ENCODE measurements at regions not wholly inside any gene's neighbourhood (a gene's known extent, or its start where the extent isn't known, plus 50 kb on each side); places are given as distances from the start of the nearest gene placed in this dataset.

DNA sequence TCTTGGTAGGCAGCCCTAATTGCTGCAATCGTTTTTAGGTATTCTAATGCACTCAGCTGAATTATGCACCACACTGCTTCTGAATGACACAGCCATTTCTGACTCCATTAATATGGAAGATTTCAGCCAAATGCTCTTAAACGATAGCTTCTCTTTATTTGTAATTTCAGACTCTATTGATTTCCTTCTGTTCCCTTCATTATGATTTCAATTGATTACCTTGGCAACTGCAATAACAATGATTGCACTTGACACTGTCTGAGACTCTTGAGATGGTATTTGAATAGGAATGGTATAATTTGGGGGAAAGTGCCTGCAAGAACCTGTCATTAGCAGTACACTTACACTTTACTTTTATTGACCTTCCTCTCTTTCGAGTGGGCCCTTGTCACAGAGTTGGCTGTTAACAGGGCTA, 296.1 kb upstream of the DMAC1 start:
- Histone ChIP-seq H3K36me3 (ENCODE audit: control insufficient read depth in 2 of 2, extremely low read depth in 1 of 2, insufficient read depth in 1 of 2, low read length in 1 of 2) (no peaks in the 10 kb centered on the region), H3K4me1 (ENCODE audit: control insufficient read depth in 1 of 2, extremely low read depth in 1 of 2, insufficient read depth in 2 of 2, low read length in 2 of 2) (no peaks in the 10 kb centered on the region), H3K9me3 (no peaks in the 10 kb centered on the region), H3K27ac (ENCODE audit: low read length) (no peak overlapping the region), H3K27me3 (replicated peaks in 1 of 2; ENCODE audit: control insufficient read depth in 2 of 2, extremely low read depth in 1 of 2, insufficient read depth in 2 of 2, low read length in 1 of 2) (no peaks in the 10 kb centered on the region), H3K4me3 (ENCODE audit: control insufficient read depth in 1 of 2, extremely low read depth in 1 of 2, low read length in 1 of 2) (no peak overlapping the region)
- CTCF ChIA-PET: no interaction called here
- ATAC-seq (replicated peaks in 1 of 4) (no peak), DNase-seq (no peak)
- 83% methylated on average over 1 of the region's 3 CpGs for WGBS (ENCODE audit: insufficient coverage)
- Mint-ChIP-seq H3K36me3 (no peaks in the 10 kb centered on the region), H3K4me3 (no peak overlapping the region), H3K27ac (no peak overlapping the region), H3K4me1 (peaks cover 0 to 2% (median 0%) of the 10 kb centered on the region in 3 donors), H3K9me3 (peaks cover 0 to 8% (median 7%) of the 10 kb centered on the region in 3 donors), H3K27me3 (no peaks in the 10 kb centered on the region)
- POLR2A ChIA-PET: interaction anchor here in 1 of 2 donors (0.6 kb wide), 1 partner anchor 114 kb away, joined by 3 read pairs; no protein-coding TSS in a partner anchor

DNA sequence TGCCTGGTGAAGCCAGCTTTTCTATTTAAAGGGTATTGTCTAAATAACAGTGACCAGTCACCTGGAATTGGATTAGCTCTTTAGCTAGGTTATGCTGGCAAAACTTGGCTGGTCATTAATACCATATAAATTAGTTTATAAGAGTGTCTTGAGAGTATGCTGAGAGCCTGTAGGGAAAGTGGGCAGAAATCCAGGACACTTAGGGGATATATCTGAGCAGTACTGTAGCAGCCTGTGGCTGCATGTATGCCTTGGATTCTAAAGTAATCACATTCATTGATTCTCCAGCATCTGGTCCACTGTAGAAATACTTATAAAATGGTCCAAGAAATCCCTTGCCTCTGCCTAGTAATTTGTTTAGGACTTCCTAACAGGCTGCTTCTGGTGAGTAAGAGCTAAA, 288.9 kb upstream of the DMAC1 start:
- H3K27ac ChIP-seq (ENCODE audit: low read length): no peak overlapping the region
- Mint-ChIP-seq H3K4me3 (no peak overlapping the region), H3K4me1 (no peaks in the 10 kb centered on the region), H3K27me3 (peaks cover 0 to 8% of the 10 kb centered on the region in 2 donors), H3K27ac (no peak overlapping the region), H3K36me3 (no peaks in the 10 kb centered on the region), H3K9me3 (peaks cover 0 to 6% (median 0%) of the 10 kb centered on the region in 3 donors)
- H3K27me3 ChIP-seq (replicated peaks in 1 of 2; ENCODE audit: control insufficient read depth in 2 of 2, extremely low read depth in 1 of 2, insufficient read depth in 2 of 2, low read length in 1 of 2): peaks cover 0 to 5% of the 10 kb centered on the region in 2 experiments
- DNase-seq (no peak), ATAC-seq (replicated peaks in 1 of 4) (no peak)
- ChIA-PET POLR2A (no interaction called here), CTCF (no interaction called here)
- no peaks in the 10 kb centered on the region for H3K36me3 ChIP-seq (ENCODE audit: control insufficient read depth in 2 of 2, extremely low read depth in 1 of 2, insufficient read depth in 1 of 2, low read length in 1 of 2)
- H3K9me3 ChIP-seq: no peaks in the 10 kb centered on the region
- no peaks in the 10 kb centered on the region for H3K4me1 ChIP-seq (ENCODE audit: control insufficient read depth in 1 of 2, extremely low read depth in 1 of 2, insufficient read depth in 2 of 2, low read length in 2 of 2)
- H3K4me3 ChIP-seq (ENCODE audit: control insufficient read depth in 1 of 2, extremely low read depth in 1 of 2, low read length in 1 of 2): no peak overlapping the region

DNA sequence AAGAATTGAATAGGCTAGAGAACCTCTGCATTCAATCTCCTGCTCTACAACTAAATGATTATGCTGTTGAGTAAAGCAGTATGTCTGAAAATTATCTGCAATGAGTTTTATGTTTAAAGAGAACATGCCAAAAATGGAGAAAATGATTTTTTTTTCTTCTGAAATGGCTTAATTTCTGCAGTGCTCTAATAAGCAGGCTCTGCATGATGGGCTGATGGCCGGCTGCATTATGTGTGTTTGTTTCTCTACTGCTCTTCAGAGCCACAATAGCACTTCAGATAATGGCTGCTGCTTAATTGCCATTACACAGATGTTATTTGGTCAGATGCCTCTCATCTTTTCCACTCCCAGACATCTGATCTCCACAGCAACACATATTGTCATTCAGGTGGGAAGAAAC, 286.4 kb upstream of the DMAC1 start:
- no peaks in the 10 kb centered on the region for H3K4me1 ChIP-seq (ENCODE audit: control insufficient read depth in 1 of 2, extremely low read depth in 1 of 2, insufficient read depth in 2 of 2, low read length in 2 of 2)
- H3K27me3 ChIP-seq (replicated peaks in 1 of 2; ENCODE audit: control insufficient read depth in 2 of 2, extremely low read depth in 1 of 2, insufficient read depth in 2 of 2, low read length in 1 of 2): peaks cover 0 to 5% of the 10 kb centered on the region in 2 experiments
- H3K9me3 ChIP-seq: no peaks in the 10 kb centered on the region
- ChIA-PET CTCF (no interaction called here), POLR2A (no interaction called here)
- Mint-ChIP-seq H3K4me3 (no peak overlapping the region), H3K9me3 (peaks cover 0 to 11% (median 6%) of the 10 kb centered on the region in 3 donors), H3K36me3 (no peaks in the 10 kb centered on the region), H3K27me3 (peaks cover 6 to 8% of the 10 kb centered on the region in 2 donors), H3K27ac (no peak overlapping the region), H3K4me1 (no peaks in the 10 kb centered on the region)
- no peak overlapping the region for H3K4me3 ChIP-seq (ENCODE audit: control insufficient read depth in 1 of 2, extremely low read depth in 1 of 2, low read length in 1 of 2)
- ATAC-seq (replicated peaks in 1 of 4): no peak
- no peak for DNase-seq
- H3K36me3 ChIP-seq (ENCODE audit: control insufficient read depth in 2 of 2, extremely low read depth in 1 of 2, insufficient read depth in 1 of 2, low read length in 1 of 2): no peaks in the 10 kb centered on the region
- 100% methylated on average over 1 of the region's 1 CpG for WGBS (ENCODE audit: insufficient coverage)
- no peak overlapping the region for H3K27ac ChIP-seq (ENCODE audit: low read length)

DNA sequence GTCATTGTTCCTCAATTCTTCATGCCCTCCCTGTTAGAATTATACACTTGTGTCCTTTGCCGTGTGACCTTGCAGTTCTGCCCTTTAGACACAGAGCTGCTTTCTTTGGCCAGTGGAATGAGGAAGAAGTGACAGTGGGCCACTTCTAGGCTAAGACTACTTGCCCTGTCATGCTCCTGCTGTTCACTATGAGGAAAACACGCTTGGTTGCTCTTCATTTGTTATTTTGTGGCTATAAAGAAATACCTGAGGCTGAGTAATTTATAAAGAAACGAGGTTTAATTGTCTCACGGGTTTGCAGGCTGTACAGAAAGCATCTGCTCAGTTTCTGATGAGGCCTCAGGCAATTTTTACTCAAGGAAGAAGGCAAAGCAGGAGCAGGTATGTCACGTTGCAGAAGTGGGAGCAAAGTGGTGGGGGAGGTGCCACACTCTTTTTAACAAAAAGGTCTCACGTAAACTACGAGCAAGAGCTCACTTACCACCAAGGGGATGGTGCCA, 279.1 kb upstream of the DMAC1 start:
- WGBS (ENCODE audit: insufficient coverage): 61% methylated on average over 4 of the region's 7 CpGs
- H3K9me3 Mint-ChIP-seq: peaks cover 0 to 20% (median under 1%) of the 10 kb centered on the region in 3 donors

DNA sequence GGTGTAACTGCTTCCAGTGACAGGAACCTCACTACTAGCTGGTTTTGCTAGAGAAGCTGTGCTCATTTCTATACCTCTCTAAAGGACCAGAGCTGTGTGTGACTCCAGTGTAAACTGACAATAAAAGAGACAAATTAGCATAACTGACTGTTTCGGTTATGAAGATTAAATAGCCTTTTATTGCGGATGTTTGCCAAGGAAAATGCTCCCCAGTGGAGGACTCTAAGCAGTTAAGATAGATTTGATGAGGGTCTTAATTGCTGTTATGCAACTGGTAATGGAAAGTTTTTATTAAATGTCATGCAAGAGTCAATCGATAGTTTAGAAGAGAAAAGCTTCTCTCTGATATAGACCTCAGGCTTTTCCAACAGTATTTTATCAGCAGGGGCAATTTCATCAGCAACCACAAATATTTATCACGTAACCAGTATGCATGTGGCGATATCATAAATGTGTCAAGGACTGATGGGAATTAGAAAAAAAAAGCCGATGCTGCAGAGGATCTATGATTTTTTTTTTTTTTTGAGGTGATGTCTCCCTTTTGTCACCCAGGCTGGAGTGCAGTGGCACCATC, 275.2 kb upstream of the DMAC1 start:
- 94% methylated on average over 2 of the region's 6 CpGs for WGBS (ENCODE audit: insufficient coverage)
- Mint-ChIP-seq H3K27ac (no peak overlapping the region), H3K4me3 (no peak overlapping the region), H3K36me3 (no peaks in the 10 kb centered on the region), H3K9me3 (no peaks in the 10 kb centered on the region), H3K4me1 (no peaks in the 10 kb centered on the region), H3K27me3 (no peaks in the 10 kb centered on the region)
- Histone ChIP-seq H3K27me3 (replicated peaks in 1 of 2; ENCODE audit: control insufficient read depth in 2 of 2, extremely low read depth in 1 of 2, insufficient read depth in 2 of 2, low read length in 1 of 2) (peaks cover 0 to 6% of the 10 kb centered on the region in 2 experiments), H3K4me1 (ENCODE audit: control insufficient read depth in 1 of 2, extremely low read depth in 1 of 2, insufficient read depth in 2 of 2, low read length in 2 of 2) (no peaks in the 10 kb centered on the region), H3K27ac (ENCODE audit: low read length) (no peak overlapping the region), H3K4me3 (ENCODE audit: control insufficient read depth in 1 of 2, extremely low read depth in 1 of 2, low read length in 1 of 2) (no peak overlapping the region), H3K9me3 (no peaks in the 10 kb centered on the region), H3K36me3 (ENCODE audit: control insufficient read depth in 2 of 2, extremely low read depth in 1 of 2, insufficient read depth in 1 of 2, low read length in 1 of 2) (no peaks in the 10 kb centered on the region)
- ChIA-PET CTCF (no interaction called here), POLR2A (interaction anchor here in 1 of 2 donors (0.7 kb wide), 1 partner anchor 12 kb away, joined by 6 read pairs; no protein-coding TSS in a partner anchor)
- DNase-seq: no peak
- ATAC-seq (replicated peaks in 1 of 4): no peak

More for the DNA sequence above, 279.1 kb upstream of the DMAC1 start:
- no peaks in the 10 kb centered on the region for H3K36me3 Mint-ChIP-seq
- H3K4me1 Mint-ChIP-seq: no peaks in the 10 kb centered on the region
- Histone ChIP-seq H3K9me3 (no peaks in the 10 kb centered on the region), H3K27me3 (replicated peaks in 1 of 2; ENCODE audit: control insufficient read depth in 2 of 2, extremely low read depth in 1 of 2, insufficient read depth in 2 of 2, low read length in 1 of 2) (no peaks in the 10 kb centered on the region), H3K36me3 (ENCODE audit: control insufficient read depth in 2 of 2, extremely low read depth in 1 of 2, insufficient read depth in 1 of 2, low read length in 1 of 2) (no peaks in the 10 kb centered on the region), H3K27ac (ENCODE audit: low read length) (no peak overlapping the region), H3K4me3 (ENCODE audit: control insufficient read depth in 1 of 2, extremely low read depth in 1 of 2, low read length in 1 of 2) (no peak overlapping the region), H3K4me1 (ENCODE audit: control insufficient read depth in 1 of 2, extremely low read depth in 1 of 2, insufficient read depth in 2 of 2, low read length in 2 of 2) (no peaks in the 10 kb centered on the region)
- no peak overlapping the region for H3K4me3 Mint-ChIP-seq
- ChIA-PET CTCF (no interaction called here), POLR2A (no interaction called here)
- DNase-seq: no peak
- H3K27me3 Mint-ChIP-seq: peaks cover under 1 to 6% of the 10 kb centered on the region in 2 donors
- ATAC-seq (replicated peaks in 1 of 4): no peak
- no peak overlapping the region for H3K27ac Mint-ChIP-seq

DNA sequence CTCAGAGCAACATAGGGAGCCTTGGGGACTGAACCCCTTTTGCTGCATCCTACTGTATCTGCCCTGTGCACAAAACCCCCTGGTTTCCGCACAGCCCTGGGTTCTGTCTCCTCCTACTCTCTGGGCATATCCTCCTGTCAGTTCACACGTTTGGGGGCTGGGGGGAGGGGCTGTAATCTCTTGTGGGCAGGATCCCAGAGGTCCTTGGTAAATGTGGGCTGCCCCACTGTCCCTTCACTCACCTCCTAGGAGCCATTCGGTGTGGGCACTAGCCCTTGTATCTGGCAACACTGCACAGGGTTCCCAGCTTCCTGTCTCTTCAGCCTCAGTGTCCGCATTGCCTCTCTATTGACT, 271.8 kb upstream of the DMAC1 start:
- Mint-ChIP-seq H3K4me3 (no peak overlapping the region), H3K4me1 (no peaks in the 10 kb centered on the region), H3K27ac (no peak overlapping the region), H3K36me3 (no peaks in the 10 kb centered on the region), H3K9me3 (peaks cover 0 to 4% (median 0%) of the 10 kb centered on the region in 3 donors), H3K27me3 (no peaks in the 10 kb centered on the region)
- DNase-seq: no peak
- ChIA-PET CTCF (interaction anchor here in 1 of 2 donors (0.5 kb wide), 1 partner anchor 135 kb away, joined by 3 read pairs; no protein-coding TSS in a partner anchor), POLR2A (no interaction called here)
- WGBS (ENCODE audit: insufficient coverage): 100% methylated on average over 1 of the region's 4 CpGs
- H3K4me1 ChIP-seq (ENCODE audit: control insufficient read depth in 1 of 2, extremely low read depth in 1 of 2, insufficient read depth in 2 of 2, low read length in 2 of 2): no peaks in the 10 kb centered on the region
- H3K9me3 ChIP-seq: no peaks in the 10 kb centered on the region
- peaks cover 0 to 6% of the 10 kb centered on the region in 2 experiments for H3K27me3 ChIP-seq (replicated peaks in 1 of 2; ENCODE audit: control insufficient read depth in 2 of 2, extremely low read depth in 1 of 2, insufficient read depth in 2 of 2, low read length in 1 of 2)
- H3K36me3 ChIP-seq (ENCODE audit: control insufficient read depth in 2 of 2, extremely low read depth in 1 of 2, insufficient read depth in 1 of 2, low read length in 1 of 2): no peaks in the 10 kb centered on the region
- H3K4me3 ChIP-seq (ENCODE audit: control insufficient read depth in 1 of 2, extremely low read depth in 1 of 2, low read length in 1 of 2): no peak overlapping the region
- no peak overlapping the region for H3K27ac ChIP-seq (ENCODE audit: low read length)
- no peak for ATAC-seq (replicated peaks in 1 of 4)
